PC-9 (cell line): ENCODE measurements at regions not wholly inside any gene's neighbourhood (a gene's known extent, or its start where the extent isn't known, plus 50 kb on each side); places are given as distances from the start of the nearest gene placed in this dataset.
"Not testable (repeated sequence)": the region's sequence is repeated elsewhere in the genome, so short reads cannot be mapped to it uniquely, and the experiment has no call there.

Source experiments
- BruUV-seq: library from RNA; stranded (reverse); fragments of 400-500 nt; replicated peaks from 2 replicates; lab custom pipeline; 2021; lab: Mats Ljungman, UMichigan
- CTCF ChIA-PET: fragments of 300-600 bp; sonication (Branson Sonifier 250); formaldehyde crosslinking; loops from one replicate; lab custom pipeline; 2022; ENCODE audit warnings: antibody characterized with exemption; lab: Charles Lee
- POLR2A ChIA-PET: fragments of 300-600 bp; sonication (Branson Sonifier 250); formaldehyde crosslinking; loops from one replicate; lab custom pipeline; 2022; ENCODE audit warnings: antibody characterized with exemption; ENCODE audit not compliant: unreplicated experiment; lab: Charles Lee
- DNase-seq, 2 experiments: peaks; one replicate each; pipeline versions ENCODE4 v3.0.0 to v3.0.0-alpha.2; 2015 to 2022; ENCODE audit warnings: mixed read lengths in 1 of 2
- H2AFZ ChIP-seq: fragments of 200-600 bp; sonication (generic); 2 replicates; pipeline ENCODE4 v1.8.1; 2017; ENCODE audit warnings: antibody characterized with exemption
- H3F3A ChIP-seq: fragments of 200-600 bp; sonication (generic); 2 replicates; pipeline ENCODE4 v1.8.1; 2017; ENCODE audit warnings: antibody characterized with exemption, mild to moderate bottlenecking, low read depth; ENCODE audit not compliant: insufficient read depth
- H3K27ac ChIP-seq: fragments of 200-600 bp; sonication (generic); 2 replicates; pipeline ENCODE4 v1.6.1; 2016; ENCODE audit warnings: mixed run types
- H3K27me3 ChIP-seq: fragments of 200-600 bp; sonication (generic); 2 replicates; pipeline ENCODE4 v1.6.1; 2016; ENCODE audit warnings: low read depth, mixed run types; ENCODE audit not compliant: insufficient read depth
- H3K36me3 ChIP-seq: fragments of 200-600 bp; sonication (generic); 2 replicates; pipeline ENCODE4 v1.6.1; 2016; ENCODE audit warnings: low read depth, mixed run types
- H3K4me1 ChIP-seq: fragments of 200-600 bp; sonication (generic); replicated peaks from 2 replicates; pipeline ENCODE4 v1.6.1; 2016; ENCODE audit warnings: mixed run types; ENCODE audit not compliant: insufficient read depth
- H3K4me2 ChIP-seq: fragments of 200-600 bp; sonication (generic); 2 replicates; pipeline ENCODE4 v1.6.1; 2017; ENCODE audit warnings: mixed run types
- H3K4me3 ChIP-seq: fragments of 200-600 bp; sonication (generic); 2 replicates; pipeline ENCODE4 v1.6.1; 2016; ENCODE audit warnings: mixed run types
- H3K79me2 ChIP-seq: fragments of 200-600 bp; sonication (generic); 2 replicates; pipeline ENCODE4 v1.6.1; 2017; ENCODE audit warnings: low read depth, mixed run types
- H3K9me2 ChIP-seq: fragments of 200-600 bp; sonication (generic); 2 replicates; pipeline ENCODE4 v1.8.1; 2017; ENCODE audit warnings: mild to moderate bottlenecking; ENCODE audit not compliant: insufficient read depth
- H3K9me3 ChIP-seq: fragments of 200-600 bp; sonication (generic); 2 replicates; pipeline ENCODE4 v1.8.1; 2016; ENCODE audit warnings: low read depth; ENCODE audit not compliant: insufficient read depth
- H4K20me1 ChIP-seq: fragments of 200-600 bp; sonication (generic); 2 replicates; pipeline ENCODE4 v1.8.1; 2017; ENCODE audit not compliant: insufficient read depth
- EZH2 ChIP-seq: fragments of 200-600 bp; sonication (generic); IDR thresholded peaks from 2 replicates; pipeline ENCODE4 v1.8.0; 2017; ENCODE audit warnings: antibody characterized with exemption, low read depth
- intact Hi-C: fragments of 100-400 bp; cut with micrococcal nuclease; formaldehyde crosslinking; loops from one replicate; pipeline ENCODE4 v1.10.0; 2022; ENCODE audit not compliant: unreplicated experiment
- TF ChIP-seq, protein P1 (sequence below): fragments of 200-600 bp; sonication (generic); conservative IDR thresholded peaks from 2 replicates; pipeline ENCODE4 v1.6.1; 2017; ENCODE audit warnings: mixed run types, antibody characterized with exemption, mild to moderate bottlenecking, moderate library complexity

DNA sequence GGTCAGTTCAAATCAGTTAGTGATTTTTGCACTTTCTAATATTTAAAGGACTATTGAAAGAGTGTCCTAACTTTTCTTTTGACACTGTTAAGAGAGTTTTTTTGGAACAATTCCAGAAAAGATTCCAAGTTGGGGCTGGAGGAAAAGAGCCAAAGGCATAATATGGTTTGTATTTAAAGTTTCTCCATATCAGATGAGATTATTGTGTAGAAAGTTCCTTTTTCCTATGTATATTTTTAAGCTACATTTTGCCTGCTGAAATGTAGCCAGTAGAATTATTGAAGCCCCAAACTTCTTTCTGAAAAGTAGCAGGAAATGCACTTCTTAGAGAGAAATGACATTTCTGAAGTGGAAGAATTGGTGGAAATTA, 136.5 kb upstream of the TSC22D2 start:
- ChIA-PET POLR2A (no interaction called here), CTCF (no interaction called here)
- Histone ChIP-seq H3K4me2 (no peak overlapping the region), H4K20me1 (no peaks in the 10 kb centered on the region), H3K36me3 (no peaks in the 10 kb centered on the region), H2AFZ (no peak overlapping the region), H3F3A (no peaks in the 10 kb centered on the region), H3K27ac (no peak overlapping the region), H3K79me2 (no peaks in the 10 kb centered on the region), H3K4me3 (no peak overlapping the region), H3K4me1 (no peaks in the 10 kb centered on the region), H3K9me2 (no peaks in the 10 kb centered on the region), H3K9me3 (no peaks in the 10 kb centered on the region), H3K27me3 (no peaks in the 10 kb centered on the region)
- TF ChIP-seq, protein P1, sequence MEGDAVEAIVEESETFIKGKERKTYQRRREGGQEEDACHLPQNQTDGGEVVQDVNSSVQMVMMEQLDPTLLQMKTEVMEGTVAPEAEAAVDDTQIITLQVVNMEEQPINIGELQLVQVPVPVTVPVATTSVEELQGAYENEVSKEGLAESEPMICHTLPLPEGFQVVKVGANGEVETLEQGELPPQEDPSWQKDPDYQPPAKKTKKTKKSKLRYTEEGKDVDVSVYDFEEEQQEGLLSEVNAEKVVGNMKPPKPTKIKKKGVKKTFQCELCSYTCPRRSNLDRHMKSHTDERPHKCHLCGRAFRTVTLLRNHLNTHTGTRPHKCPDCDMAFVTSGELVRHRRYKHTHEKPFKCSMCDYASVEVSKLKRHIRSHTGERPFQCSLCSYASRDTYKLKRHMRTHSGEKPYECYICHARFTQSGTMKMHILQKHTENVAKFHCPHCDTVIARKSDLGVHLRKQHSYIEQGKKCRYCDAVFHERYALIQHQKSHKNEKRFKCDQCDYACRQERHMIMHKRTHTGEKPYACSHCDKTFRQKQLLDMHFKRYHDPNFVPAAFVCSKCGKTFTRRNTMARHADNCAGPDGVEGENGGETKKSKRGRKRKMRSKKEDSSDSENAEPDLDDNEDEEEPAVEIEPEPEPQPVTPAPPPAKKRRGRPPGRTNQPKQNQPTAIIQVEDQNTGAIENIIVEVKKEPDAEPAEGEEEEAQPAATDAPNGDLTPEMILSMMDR: no peak
- no TSS peak for BruUV-seq
- no peak for DNase-seq
- intact Hi-C loops: no loop called here

DNA sequence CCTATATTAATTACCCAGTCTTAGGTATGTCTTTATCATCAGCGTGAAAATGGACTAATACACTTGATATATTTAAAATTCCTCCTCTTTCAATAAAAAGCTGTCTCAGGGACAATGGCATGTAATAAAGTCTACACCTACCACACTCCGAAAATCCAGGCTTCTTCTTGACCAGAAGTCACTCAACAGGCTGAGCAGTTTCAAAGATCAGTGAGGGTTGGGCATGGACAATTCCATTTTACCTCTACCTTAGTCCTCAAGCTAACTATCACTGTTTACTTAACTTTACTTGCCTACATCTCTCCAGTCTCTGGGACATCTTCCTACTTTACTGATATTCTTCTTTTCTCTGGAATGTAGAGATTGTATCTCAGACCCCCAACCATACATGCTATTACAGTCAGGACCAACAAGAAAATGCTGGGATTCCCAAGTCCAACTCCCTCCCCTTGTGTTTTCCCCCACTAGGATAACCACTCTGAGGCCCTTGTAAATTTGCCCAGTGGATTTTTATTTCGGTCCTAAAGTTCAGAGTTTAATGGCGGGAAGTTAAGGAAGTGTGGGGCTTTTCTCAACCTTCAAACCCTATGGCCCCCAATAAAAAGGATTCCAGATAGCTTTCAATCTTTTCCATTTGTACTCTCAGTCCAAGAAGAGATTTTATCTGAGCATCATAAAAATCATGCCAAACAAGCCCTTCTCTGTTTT, 137.1 kb upstream of the TSC22D2 start:
- POLR2A ChIA-PET: no interaction called here
- TF ChIP-seq EZH2: no peak
- TF ChIP-seq, protein P1: no peak
- intact Hi-C loops: no loop called here

DNA sequence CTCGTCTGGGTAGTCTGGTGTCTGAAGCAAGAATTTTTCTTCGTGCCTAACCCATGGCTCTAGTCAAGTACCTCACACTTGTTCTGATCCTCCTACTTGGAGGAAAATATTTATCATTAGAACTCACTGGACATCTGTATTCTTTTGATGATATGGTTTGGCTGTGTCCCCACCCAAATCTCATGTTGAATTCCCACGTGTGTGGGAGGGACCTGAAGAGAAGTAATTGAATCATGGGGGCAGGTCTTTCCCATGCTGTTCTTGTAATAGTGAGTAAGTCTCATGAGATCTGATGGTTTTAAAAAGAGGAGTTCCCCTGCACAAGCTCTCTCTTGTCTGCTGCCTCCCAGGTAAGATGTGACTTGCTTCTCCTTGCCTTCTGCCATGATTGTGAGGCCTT, 137.7 kb upstream of the TSC22D2 start:
- H3F3A ChIP-seq, H3K4me3 ChIP-seq, BruUV-seq, CTCF ChIA-PET, H3K4me2 ChIP-seq, H3K36me3 ChIP-seq, H4K20me1 ChIP-seq, H3K9me2 ChIP-seq, H3K9me3 ChIP-seq, intact Hi-C loops, POLR2A ChIA-PET, H2AFZ ChIP-seq, H3K27me3 ChIP-seq, H3K4me1 ChIP-seq, H3K27ac ChIP-seq, H3K79me2 ChIP-seq, DNase-seq: not testable (repeated sequence)

More for the DNA sequence above, 137.1 kb upstream of the TSC22D2 start:
- BruUV-seq: no TSS peak
- no peaks in the 10 kb centered on the region for H3K9me3 ChIP-seq
- H3K79me2 ChIP-seq: no peaks in the 10 kb centered on the region
- no peak overlapping the region for H3K4me2 ChIP-seq
- no peak overlapping the region for H3K4me3 ChIP-seq
- no peak for DNase-seq
- H3K36me3 ChIP-seq: no peaks in the 10 kb centered on the region
- H2AFZ ChIP-seq: no peak overlapping the region
- CTCF ChIA-PET: no interaction called here
- H3K4me1 ChIP-seq: no peaks in the 10 kb centered on the region
- no peak overlapping the region for H3K27ac ChIP-seq
- no peaks in the 10 kb centered on the region for H3K9me2 ChIP-seq
- H3F3A ChIP-seq: no peaks in the 10 kb centered on the region
- no peaks in the 10 kb centered on the region for H4K20me1 ChIP-seq
- H3K27me3 ChIP-seq: no peaks in the 10 kb centered on the region

DNA sequence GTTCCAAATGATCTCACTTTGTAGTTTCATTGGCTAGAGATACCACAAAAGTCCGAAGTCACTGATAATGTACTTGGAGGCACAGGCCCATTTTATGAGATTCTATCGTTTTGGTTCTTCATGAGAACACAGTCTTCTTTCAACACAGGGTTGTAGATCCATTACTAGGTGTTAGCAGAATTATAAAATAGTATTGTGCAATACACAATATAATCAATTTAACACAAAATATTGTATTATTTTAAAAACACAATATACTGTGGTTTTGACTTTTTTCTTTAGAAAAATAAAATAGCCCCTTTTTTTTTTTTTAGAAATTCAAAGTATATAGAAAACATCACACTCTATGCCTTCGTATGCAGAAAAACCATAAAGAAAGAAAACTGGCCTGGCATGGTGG, 138.6 kb upstream of the TSC22D2 start:
- ChIA-PET POLR2A (no interaction called here), CTCF (no interaction called here)
- no peak overlapping the region for H3K4me3 ChIP-seq
- BruUV-seq: no TSS peak
- no peaks in the 10 kb centered on the region for H3K9me2 ChIP-seq
- H3K36me3 ChIP-seq: no peaks in the 10 kb centered on the region
- no peak overlapping the region for H2AFZ ChIP-seq
- DNase-seq: no peak
- H3K9me3 ChIP-seq: no peaks in the 10 kb centered on the region
- no peaks in the 10 kb centered on the region for H3K79me2 ChIP-seq
- no peak overlapping the region for H3K27ac ChIP-seq
- no peaks in the 10 kb centered on the region for H3K27me3 ChIP-seq
- H3K4me2 ChIP-seq: no peak overlapping the region
- intact Hi-C loops: no loop called here
- no peaks in the 10 kb centered on the region for H4K20me1 ChIP-seq
- TF ChIP-seq, protein P1: no peak
- TF ChIP-seq EZH2: no peak
- H3K4me1 ChIP-seq: no peaks in the 10 kb centered on the region
- no peaks in the 10 kb centered on the region for H3F3A ChIP-seq
